ENCODE measurements at regions not wholly inside any gene's neighbourhood (a gene's known extent, or its start where the extent isn't known, plus 50 kb on each side); places are given as distances from the start of the nearest gene placed in this dataset.
"Not testable (repeated sequence)": the region's sequence is repeated elsewhere in the genome, so short reads cannot be mapped to it uniquely, and the experiment has no call there.

DNA sequence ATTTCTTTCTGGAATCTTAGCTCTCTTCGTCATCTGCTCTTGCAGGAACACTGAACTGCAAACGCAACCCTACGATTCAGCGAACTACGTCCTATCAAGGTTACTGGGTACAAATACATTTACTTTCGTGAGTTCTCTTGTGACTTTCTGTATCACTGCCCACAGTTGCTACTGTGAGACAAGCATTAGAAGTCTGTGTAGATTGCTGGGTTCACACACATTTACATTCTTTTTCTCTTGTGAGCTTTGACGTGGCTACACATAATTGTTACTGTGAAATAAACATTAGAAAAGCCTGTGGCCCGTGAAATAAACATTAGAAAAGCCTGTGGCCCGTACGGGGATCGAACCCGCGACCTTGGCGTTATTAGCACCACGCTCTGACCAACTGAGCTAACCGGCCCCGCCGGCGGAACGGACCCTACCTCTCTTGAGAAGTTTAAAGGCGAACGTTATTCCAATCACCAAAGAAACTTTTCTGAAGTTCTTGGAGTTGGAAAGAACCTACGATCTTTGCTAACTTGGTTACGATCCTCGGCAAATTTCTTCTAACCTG is 61.2 kb upstream of the ZNF322 start:
- DNase-seq (ENCODE audit: low spot score): not testable (repeated sequence)

DNA sequence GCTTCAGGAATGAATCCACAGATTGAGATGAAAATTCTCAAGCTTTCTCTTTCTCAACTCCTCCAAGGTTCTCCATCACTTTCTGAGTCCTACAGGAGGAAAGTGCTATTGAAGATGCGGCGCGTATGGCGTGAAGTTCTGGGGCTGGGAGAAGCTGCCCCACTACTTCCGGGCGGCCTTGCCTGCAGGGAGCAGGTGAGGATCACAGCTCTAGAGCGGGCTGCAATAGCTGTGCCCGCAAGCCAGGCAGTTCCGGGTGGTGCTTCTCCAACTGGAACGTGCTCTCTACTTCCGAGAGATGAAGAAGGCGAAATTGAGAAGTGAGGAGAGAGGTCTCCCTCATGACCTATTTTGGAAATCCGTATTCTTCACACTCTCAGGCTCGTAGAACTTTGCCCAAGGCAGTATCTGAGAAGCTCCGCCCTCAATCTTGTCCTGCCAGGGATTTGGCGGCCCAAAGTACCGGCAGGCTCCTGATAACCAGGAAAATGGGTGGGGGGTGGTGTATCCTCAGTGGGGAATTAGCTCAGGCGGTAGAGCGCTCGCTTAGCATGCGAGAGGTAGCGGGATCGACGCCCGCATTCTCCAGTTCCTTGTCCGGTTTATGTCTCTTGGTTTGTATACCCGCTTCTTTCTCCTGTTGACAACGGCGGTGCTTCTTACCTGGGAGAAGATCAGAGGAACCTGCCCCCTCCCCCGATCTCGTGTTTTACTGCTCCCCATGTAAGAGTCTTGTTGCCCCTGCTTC is 70.6 kb upstream of the ZNF322 start:
- DNase-seq (ENCODE audit: low spot score): not testable (repeated sequence)

DNA sequence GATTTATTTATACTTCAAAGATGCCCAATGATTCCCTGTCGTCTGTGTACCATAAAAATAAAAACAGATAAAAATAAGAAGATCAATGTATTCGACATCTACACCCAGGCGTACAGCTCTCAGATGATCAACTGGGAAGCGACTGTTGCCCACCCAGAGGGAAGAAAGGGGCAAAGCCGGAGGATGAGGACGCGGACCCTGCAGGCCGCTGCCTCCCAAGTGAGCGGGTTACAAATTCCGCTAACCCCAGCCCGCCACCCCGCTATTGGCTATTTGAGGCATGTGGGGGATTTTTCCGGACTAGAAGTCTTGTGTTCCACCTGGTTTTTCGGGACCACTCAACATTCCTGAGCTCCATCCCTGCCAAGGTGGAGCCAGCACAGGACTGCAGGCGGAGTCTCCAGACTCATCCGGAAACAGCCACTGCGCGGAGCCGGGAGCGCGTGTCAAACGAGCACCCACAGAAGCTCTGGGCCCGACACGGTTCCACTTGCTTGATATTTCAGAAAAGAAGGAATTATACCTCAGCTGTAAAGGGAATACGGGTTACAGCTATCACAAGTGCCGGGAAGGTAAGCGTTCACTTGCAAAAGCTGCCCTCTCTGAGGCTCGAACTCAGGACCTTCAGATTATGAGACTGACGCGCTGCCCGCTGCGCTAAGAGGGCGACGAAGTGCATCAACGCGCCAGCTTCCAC is 75.4 kb upstream of the ZNF322 start:
- not testable (repeated sequence) for DNase-seq (ENCODE audit: low spot score)

DNA sequence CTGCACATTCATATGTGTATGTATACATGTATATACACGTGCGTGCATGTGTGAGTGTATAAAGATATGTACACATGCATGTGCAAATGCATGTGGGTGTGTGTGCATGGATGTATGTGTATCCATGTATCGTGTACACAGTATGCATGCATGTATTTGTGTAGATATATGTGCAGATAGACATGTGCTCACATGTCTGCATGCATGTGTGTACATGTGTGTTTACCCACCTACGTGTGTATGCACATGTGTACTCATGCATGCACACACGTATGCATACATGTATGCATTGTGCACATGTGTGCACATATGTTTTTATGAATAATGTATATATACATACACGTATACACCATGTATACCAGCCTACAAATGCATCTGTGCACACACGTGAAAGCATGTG is 80.3 kb upstream of the ZNF322 start:
- DNase-seq (ENCODE audit: low spot score): no peak

DNA sequence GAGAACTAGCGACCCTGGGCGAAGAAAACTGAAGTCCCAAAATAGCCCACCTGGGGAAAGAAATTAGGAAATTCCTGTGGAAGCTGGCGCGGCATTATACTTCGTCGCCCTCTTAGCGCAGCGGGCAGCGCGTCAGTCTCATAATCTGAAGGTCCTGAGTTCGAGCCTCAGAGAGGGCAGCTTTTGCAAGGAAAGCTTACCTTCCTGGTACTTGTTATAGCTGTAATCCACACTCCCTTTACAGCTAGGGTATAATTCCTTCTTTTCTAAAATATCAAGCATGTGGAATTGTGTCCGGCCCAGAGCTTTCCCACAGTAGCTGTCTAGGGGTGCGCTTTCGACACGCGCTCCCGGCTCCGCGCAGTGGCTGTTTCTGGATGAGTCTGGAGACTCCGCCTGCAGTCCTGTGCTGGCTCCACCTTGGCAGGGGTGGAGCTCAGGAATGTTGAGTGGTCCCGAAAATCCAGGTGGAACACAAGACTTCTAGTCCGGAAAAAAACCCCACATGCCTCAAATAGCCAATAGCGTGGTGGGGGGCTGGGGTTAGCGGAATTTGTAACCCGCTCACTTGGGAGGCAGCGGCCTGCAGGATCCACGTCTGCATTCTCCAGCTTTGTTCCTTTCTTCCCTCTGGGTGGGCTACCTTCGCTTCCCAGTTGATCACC is 83.7 kb upstream of the ZNF322 start:
- no peak for DNase-seq (ENCODE audit: low spot score)

DNA sequence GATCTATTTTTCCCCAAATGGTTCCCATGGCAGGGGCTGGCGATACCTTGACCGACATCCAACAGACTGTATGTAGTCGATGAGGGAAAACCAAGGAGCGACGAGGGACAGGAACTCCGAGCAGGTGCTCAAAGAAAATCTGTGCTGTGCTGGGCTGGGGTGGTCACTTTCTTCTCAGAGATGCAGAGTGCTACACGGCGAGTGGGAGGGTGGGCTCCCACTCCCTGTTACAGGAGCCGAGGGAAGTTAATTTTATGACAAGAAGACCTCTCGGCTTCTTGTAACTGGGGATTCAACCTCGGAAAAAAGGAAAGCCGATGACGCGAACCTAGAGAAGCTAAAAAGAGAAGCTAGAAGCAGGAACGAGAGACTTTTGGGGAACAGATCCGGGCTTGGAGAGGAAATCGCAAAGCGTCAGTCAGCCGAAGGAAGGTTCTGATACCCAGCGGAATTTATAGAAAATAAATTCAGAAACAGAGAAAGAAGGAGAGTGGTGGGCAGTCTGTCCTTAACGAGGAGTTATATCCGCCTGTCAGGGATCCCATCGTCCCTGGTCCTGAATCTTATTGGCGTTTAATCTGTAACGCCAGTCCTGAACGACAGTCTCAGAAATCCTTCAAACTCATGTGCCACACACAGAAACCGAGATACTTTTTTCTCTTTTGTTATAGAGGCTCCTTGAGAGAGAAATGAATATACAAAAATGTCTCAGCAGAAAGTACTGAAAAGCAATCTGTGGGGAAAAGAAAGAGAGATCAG is 84.6 kb upstream of the ZNF322 start:
- no peak for DNase-seq (ENCODE audit: low spot score)

DNA sequence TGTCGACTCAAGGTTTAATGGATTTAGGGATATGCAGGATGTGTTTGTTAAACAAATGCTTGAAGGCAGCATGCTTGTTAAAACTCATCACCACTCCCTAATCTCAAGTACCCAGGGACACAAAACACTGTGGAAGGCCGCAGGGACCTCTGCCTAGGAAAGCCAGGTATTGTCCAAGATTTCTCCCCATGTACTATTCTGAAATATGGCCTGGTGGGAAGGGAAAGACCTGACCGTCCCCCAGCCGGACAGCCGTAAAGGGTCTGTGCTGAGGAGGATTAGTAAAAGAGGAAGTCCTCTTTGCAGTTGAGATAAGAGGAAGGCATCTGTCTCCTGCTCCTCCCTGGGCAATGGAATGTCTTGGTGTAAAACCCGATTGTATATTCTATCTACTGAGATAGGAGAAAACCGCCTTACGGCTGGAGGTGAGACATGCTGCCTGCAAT is 85.3 kb upstream of the ZNF322 start:
- not testable (repeated sequence) for DNase-seq (ENCODE audit: low spot score)

DNA sequence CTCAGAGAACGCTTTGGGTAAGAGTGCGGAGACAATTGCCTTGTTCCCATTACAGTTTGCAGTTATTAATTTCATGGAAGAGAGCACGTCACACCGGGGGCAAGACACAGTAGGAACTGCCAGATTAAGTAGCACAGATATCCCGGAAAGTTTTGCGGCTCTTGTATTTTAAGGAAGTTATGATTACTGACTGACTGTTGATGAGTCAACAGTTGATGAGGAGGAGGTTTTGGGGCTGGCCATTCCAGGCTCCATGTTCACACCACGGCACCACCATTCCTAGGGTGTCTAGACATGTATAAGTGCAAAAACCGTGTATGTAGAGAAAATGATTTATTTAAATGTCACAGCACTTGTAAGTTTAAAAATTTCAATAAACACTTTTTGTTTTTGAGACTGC is 86.4 kb upstream of the ZNF322 start:
- DNase-seq (ENCODE audit: low spot score): not testable (repeated sequence)

DNA sequence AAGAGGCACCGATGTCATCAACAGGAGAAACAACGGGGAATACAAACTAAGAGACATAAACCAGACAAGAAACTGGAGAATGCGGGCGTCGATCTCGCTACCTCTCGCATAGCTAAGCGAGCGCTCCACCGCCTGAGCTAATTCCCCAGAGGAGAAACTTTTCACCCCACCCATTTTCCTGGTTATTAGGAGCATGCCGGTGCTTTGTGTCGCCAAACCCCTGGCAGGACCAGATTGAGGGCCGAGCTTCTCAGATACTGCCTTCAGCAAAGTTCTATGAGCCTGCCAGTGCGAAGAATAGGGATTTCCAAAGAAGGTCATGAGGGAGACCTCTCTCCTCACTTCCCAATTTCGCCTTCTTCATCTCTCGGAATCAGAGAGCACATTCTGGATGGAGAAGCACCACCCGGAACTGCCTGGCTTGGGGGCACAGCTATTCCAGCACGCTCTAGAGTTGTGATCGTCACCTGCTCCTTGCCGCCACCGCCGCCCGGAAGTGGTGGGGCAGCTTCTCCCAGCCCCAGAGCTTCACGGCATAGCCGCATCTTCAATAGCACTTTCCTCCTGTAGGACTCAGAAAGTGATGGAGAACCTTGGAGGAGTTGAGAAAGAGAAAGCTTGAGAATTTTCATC is 89.7 kb upstream of the ZNF322 start:
- not testable (repeated sequence) for DNase-seq (ENCODE audit: low spot score)

DNA sequence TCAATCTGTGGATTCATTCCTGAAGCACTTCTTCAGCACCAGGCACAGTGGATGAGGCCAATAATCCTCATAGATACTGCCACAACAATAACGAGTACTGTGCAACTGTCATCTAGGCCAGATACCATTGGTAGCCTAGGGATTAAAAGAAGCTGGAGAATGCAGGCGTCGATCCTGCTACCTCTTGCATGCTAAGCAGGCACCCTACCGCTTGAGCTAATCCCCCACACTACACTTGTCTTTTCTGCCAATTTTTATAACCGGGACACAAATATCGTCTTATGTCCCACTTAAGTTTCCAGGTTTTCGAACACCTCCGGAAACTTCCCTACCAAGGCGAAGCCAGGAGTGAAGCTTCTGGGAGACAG is 90.2 kb upstream of the ZNF322 start:
- not testable (repeated sequence) for DNase-seq (ENCODE audit: low spot score)

DNA sequence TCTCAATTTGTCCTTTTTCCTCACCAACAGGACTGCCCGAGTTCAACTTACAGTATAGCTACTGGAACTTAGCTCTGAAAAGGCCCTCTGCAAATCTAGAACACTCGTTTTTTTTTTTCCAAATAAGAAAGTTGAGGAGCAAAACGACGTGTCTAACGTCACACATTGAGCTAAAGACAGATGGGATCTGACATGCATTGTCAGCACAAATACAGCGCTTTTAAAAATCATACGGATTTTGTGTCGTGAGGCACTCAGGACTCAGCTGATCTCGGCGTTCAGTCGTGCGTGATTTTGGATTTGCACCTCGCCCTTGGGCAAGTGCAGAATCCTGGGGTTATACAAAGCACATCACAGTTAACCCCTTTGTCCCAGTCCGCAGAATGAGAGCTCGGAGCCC is 94.7 kb upstream of the ZNF322 start:
- no peak for DNase-seq (ENCODE audit: low spot score)

DNA sequence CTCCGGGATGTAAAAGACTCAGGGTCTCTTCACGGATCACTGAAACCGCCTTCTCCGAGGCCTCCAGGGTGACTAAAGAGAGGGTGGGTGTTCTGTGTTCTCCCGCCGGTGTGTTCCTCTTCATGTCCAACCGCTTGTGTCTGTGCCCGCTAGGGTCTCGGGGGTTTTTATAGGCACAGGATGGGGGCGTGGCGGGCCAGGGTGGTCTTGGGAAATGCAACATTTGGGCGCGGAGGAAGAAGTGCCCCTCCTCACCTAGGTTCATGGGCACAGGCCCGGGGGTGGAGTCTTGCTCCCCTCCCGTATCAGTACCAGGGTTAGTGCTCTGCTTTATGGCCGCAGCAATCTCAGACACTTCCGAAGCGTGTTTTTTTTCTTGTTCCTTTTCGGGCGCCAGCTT is 95.3 kb upstream of the ZNF322 start:
- DNase-seq (ENCODE audit: low spot score): not testable (repeated sequence)

DNA sequence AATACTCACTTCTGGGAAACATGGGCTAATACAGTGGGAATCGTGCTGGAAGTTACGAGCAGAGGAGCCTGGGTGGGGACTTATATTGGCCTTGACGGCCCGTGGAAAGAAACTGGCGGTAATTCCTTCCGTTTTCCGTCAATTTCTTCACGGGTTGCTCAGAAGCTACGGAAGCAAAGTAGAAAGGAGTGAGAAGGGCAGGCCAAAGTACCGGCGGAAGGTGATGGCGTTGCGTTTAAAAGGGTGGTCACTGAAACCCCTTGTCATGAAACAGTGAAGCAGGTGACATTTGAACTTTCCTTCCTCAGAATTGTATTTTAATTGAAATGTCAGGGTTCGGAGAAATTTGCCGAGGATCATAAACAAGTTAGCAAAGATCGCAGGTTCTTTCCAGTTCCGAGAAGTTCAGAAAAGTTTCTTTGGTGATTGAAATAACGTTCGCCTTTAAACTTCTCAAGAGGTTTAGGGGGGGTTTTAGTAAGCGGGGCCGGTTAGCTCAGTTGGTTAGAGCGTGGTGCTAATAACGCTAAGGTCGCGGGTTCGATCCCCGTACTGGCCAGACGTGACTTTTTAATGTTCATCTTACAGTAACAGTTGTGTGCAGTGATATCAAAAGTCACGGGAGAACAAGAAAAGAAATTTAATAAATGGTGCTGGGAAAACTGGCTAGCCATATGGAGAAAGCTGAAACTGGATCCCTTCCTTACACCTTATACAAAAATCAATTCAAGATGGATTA is 96.7 kb upstream of the ZNF322 start:
- not testable (repeated sequence) for DNase-seq (ENCODE audit: low spot score)

DNA sequence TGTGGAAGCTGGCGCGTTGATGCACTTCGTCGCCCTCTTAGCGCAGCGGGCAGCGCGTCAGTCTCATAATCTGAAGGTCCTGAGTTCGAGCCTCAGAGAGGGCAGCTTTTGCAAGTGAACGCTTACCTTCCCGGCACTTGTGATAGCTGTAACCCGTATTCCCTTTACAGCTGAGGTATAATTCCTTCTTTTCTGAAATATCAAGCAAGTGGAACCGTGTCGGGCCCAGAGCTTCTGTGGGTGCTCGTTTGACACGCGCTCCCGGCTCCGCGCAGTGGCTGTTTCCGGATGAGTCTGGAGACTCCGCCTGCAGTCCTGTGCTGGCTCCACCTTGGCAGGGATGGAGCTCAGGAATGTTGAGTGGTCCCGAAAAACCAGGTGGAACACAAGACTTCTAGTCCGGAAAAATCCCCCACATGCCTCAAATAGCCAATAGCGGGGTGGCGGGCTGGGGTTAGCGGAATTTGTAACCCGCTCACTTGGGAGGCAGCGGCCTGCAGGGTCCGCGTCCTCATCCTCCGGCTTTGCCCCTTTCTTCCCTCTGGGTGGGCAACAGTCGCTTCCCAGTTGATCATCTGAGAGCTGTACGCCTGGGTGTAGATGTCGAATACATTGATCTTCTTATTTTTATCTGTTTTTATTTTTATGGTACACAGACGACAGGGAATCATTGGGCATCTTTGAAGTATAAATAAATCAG is 106.8 kb upstream of the ZNF322 start:
- DNase-seq (ENCODE audit: low spot score): not testable (repeated sequence)

DNA sequence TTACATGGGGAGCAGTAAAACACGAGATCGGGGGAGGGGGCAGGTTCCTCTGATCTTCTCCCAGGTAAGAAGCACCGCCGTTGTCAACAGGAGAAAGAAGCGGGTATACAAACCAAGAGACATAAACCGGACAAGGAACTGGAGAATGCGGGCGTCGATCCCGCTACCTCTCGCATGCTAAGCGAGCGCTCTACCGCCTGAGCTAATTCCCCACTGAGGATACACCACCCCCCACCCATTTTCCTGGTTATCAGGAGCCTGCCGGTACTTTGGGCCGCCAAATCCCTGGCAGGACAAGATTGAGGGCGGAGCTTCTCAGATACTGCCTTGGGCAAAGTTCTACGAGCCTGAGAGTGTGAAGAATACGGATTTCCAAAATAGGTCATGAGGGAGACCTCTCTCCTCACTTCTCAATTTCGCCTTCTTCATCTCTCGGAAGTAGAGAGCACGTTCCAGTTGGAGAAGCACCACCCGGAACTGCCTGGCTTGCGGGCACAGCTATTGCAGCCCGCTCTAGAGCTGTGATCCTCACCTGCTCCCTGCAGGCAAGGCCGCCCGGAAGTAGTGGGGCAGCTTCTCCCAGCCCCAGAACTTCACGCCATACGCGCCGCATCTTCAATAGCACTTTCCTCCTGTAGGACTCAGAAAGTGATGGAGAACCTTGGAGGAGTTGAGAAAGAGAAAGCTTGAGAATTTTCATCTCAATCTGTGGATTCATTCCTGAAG is 111.6 kb upstream of the ZNF322 start:
- DNase-seq (ENCODE audit: low spot score): not testable (repeated sequence)

DNA sequence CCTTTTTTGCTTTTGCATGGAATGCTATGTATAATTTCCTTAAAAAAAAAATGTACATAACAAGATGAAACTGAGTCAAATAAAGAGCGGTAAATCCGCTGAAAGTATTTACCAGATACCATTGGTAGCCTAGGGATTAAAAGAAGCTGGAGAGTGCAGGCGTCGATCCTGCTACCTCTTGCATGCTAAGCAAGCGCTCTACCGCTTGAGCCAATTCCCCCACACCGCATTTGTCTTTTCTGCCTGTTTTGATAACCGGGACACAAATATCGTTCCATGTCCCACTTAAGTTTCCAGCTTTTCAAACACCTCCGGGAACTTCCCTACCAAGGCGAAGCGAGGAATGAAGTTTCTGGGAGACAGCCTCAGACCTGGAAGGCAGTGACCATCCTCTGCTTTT is 113.9 kb upstream of the ZNF322 start:
- not testable (repeated sequence) for DNase-seq (ENCODE audit: low spot score)

DNA sequence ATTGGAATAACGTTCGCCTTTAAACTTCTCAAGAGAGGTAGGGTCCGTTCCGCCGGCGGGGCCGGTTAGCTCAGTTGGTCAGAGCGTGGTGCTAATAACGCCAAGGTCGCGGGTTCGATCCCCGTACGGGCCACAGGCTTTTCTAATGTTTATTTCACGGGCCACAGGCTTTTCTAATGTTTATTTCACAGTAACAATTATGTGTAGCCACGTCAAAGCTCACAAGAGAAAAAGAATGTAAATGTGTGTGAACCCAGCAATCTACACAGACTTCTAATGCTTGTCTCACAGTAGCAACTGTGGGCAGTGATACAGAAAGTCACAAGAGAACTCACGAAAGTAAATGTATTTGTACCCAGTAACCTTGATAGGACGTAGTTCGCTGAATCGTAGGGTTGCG is 121.0 kb upstream of the ZNF322 start:
- DNase-seq (ENCODE audit: low spot score): not testable (repeated sequence)

DNA sequence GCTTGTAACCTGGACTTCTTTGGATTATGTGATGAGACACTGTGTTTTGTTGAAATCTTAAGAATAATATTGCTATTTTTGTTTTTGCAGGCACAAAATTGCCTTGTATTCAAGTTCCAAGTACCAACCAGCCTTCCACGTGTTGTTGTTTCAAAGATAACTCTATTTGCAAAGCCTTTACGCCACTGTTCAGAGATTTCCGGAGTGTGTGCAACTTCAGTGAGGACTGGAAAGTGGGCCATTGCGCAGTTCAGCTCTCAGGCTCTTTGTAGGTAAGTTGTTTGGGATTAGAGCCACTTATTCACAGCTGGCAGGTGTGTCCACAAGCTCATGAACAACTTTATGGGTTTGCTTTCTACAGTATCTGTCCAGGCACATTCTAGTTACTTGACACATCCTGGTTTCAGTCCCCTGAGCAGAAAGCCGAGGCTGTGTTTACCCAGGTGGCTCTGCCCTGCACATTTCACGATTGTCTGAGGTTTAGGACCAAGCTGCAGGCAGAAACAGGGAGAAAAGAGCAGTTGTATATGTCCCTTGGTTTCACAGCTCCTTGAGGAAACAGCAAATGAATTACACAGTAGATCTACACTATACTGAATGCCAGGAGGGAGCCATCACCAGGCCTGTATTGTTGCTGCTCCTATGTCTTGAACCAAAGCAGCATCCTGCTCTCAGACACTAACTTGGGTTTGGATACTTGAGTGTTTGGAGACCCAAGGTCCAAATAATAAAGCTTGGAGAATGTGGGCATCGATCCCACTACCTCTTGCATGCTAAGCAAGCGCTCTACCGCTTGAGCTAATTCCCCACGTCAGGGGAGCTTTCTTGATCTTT is 136.1 kb upstream of the ZNF322 start:
- not testable (repeated sequence) for DNase-seq (ENCODE audit: low spot score)
